Kidney glomerular epithelial cell (primary cell): ENCODE measurements at regions not wholly inside any gene's neighbourhood (a gene's known extent, or its start where the extent isn't known, plus 50 kb on each side); places are given as distances from the start of the nearest gene placed in this dataset.
"Not testable (repeated sequence)": the region's sequence is repeated elsewhere in the genome, so short reads cannot be mapped to it uniquely, and the experiment has no call there.

Source experiments
- DNase-seq: peaks from one replicate; lab custom pipeline; 2025; lab: John Stamatoyannopoulos, UW

GRCh38 chr9:33739398-33739797 is 56.0 kb upstream of the PRSS3 start:
- no peak for DNase-seq

GRCh38 chr9:33740075-33740474 is 55.3 kb upstream of the PRSS3 start:
- no peak for DNase-seq

GRCh38 chr9:33740958-33741357 is 54.4 kb upstream of the PRSS3 start:
- not testable (repeated sequence) for DNase-seq

- DNase-seq = no peak
Observed at GRCh38 chr9:33742051-33742450, 53.3 kb upstream of the PRSS3 start.

GRCh38 chr9:33742519-33742918 is 52.8 kb upstream of the PRSS3 start:
- DNase-seq = no peak
